H1 (cell line): ENCODE measurements at regions not wholly inside any gene's neighbourhood (a gene's known extent, or its start where the extent isn't known, plus 50 kb on each side); places are given as distances from the start of the nearest gene placed in this dataset.

Source experiments
- CTCF ChIA-PET: fragments of 300-600 bp; sonication (Branson Sonifier 250); formaldehyde crosslinking; loops from one replicate; lab custom pipeline; 2021; ENCODE audit not compliant: partially characterized antibody; lab: Charles Lee
- POLR2A ChIA-PET: fragments of 300-600 bp; sonication (Branson Sonifier 250); formaldehyde crosslinking; loops from one replicate; lab custom pipeline; 2021; ENCODE audit warnings: inconsistent platforms; ENCODE audit not compliant: partially characterized antibody; lab: Charles Lee
- DNase-seq, 2 experiments: peaks; one replicate each; pipeline versions ENCODE4 v3.0.0 to v3.0.0-alpha.2; 2010 to 2022; ENCODE audit warnings: low spot score in 2 of 2, low read depth in 1 of 2, mixed read lengths in 1 of 2
- FAIRE-seq: peaks from 2 replicates; lab custom pipeline; 2011; peaks lifted over from hg19 to GRCh38; lab: Jason Lieb, UNC
- H2AFZ ChIP-seq: 2 replicates; pipeline ENCODE4 v1.8.1; 2012; ENCODE audit warnings: low read length, inconsistent platforms
- H2AK5ac ChIP-seq: 2 replicates; pipeline ENCODE4 v1.6.1; 2013; ENCODE audit warnings: low read depth, low read length
- H2BK120ac ChIP-seq: replicated peaks from 2 replicates; pipeline ENCODE3; 2013; ENCODE audit warnings: low read depth, low read length, inconsistent platforms
- H2BK12ac ChIP-seq: 2 replicates; pipeline ENCODE4 v1.6.1; 2013; ENCODE audit warnings: low read depth, low read length
- H2BK15ac ChIP-seq: 2 replicates; pipeline ENCODE4 v1.6.1; 2013; ENCODE audit warnings: low read length
- H2BK20ac ChIP-seq: 2 replicates; pipeline ENCODE4 v1.6.1; 2013; ENCODE audit warnings: low read length
- H2BK5ac ChIP-seq: 2 replicates; pipeline ENCODE4 v1.6.1; 2013; ENCODE audit warnings: low read depth, low read length
- H3K14ac ChIP-seq: 2 replicates; pipeline ENCODE4 v1.6.1; 2013; ENCODE audit warnings: inconsistent platforms; ENCODE audit not compliant: insufficient read length
- H3K18ac ChIP-seq: 2 replicates; pipeline ENCODE4 v1.6.1; 2013; ENCODE audit warnings: low read length; ENCODE audit errors: extremely low read depth
- H3K23ac ChIP-seq: 2 replicates; pipeline ENCODE4 v1.6.1; 2013; ENCODE audit warnings: inconsistent platforms; ENCODE audit not compliant: insufficient read length
- H3K23me2 ChIP-seq: 2 replicates; pipeline ENCODE4 v1.6.1; 2013; ENCODE audit warnings: low read depth, low read length
- H3K27ac ChIP-seq: 2 replicates; pipeline ENCODE4 v1.6.1; 2011; ENCODE audit warnings: low read depth, low read length, inconsistent platforms
- H3K27me3 ChIP-seq, 4 experiments: replicated peaks in 1 of 4; 1 replicate in 1 of 4; 2 replicates in 3 of 4; pipeline versions ENCODE4 v1.6.1 to v1.8.1; 2011 to 2013; ENCODE audit warnings: low read length in 3 of 4, mild to moderate bottlenecking in 3 of 4, inconsistent platforms in 2 of 4, mixed read lengths in 2 of 4, moderate library complexity in 1 of 4; ENCODE audit not compliant: control insufficient read depth in 3 of 4, insufficient read depth in 3 of 4; ENCODE audit errors: extremely low read depth in 1 of 4
- H3K36me3 ChIP-seq, 4 experiments: 2 replicates each; pipeline versions ENCODE4 v1.6.1 to v1.8.1; 2011 to 2013; ENCODE audit warnings: mild to moderate bottlenecking in 4 of 4, low read length in 3 of 4, moderate library complexity in 2 of 4, control low read depth in 1 of 4, inconsistent platforms in 1 of 4; ENCODE audit not compliant: insufficient read depth in 4 of 4, control insufficient read depth in 2 of 4
- H3K4ac ChIP-seq: replicated peaks from 2 replicates; pipeline ENCODE3; 2013; ENCODE audit warnings: low read length, low read depth, mixed read lengths, inconsistent platforms; ENCODE audit not compliant: insufficient read length
- H3K4me1 ChIP-seq, 4 experiments: replicated peaks in 1 of 4; 1 replicate in 1 of 4; 2 replicates in 3 of 4; pipeline versions ENCODE4 v1.6.1 to v1.8.1; 2011 to 2013; ENCODE audit warnings: low read length in 3 of 4, inconsistent platforms in 2 of 4, mixed read lengths in 1 of 4; ENCODE audit not compliant: insufficient read depth in 4 of 4, control insufficient read depth in 3 of 4
- H3K4me2 ChIP-seq, 2 experiments: 2 replicates each; pipeline versions ENCODE4 v1.6.1 to v1.8.1; 2011 to 2013; ENCODE audit warnings: low read depth in 2 of 2, low read length in 2 of 2, control low read depth in 1 of 2, inconsistent platforms in 1 of 2, mild to moderate bottlenecking in 1 of 2; ENCODE audit not compliant: insufficient read depth in 1 of 2
- H3K4me3 ChIP-seq, 4 experiments: fragments of 200-600, 300-600 bp in 1 of 4; sonication (generic), shearing (Covaris generic), sonication (Bioruptor Twin) in 1 of 4; 2 replicates each; pipeline versions ENCODE4 v1.5.1 to v1.8.1; 2011 to 2016; ENCODE audit warnings: low read length in 4 of 4, low read depth in 3 of 4, control low read depth in 2 of 4, inconsistent platforms in 2 of 4, mild to moderate bottlenecking in 2 of 4, mixed read lengths in 1 of 4, moderate library complexity in 1 of 4; ENCODE audit not compliant: insufficient read depth in 2 of 4; ENCODE audit errors: extremely low read depth in 1 of 4
- H3K56ac ChIP-seq: replicated peaks from 2 replicates; pipeline ENCODE3; 2013; ENCODE audit warnings: low read depth, mild to moderate bottlenecking, mixed read lengths, low read length, inconsistent platforms; ENCODE audit not compliant: insufficient read length
- H3K79me1 ChIP-seq: 2 replicates; pipeline ENCODE4 v1.6.1; 2013; ENCODE audit warnings: low read depth, low read length, control low read depth
- H3K79me2 ChIP-seq, 2 experiments: 2 replicates each; pipeline versions ENCODE4 v1.6.1 to v1.8.1; 2012 to 2013; ENCODE audit warnings: low read length in 2 of 2, mild to moderate bottlenecking in 2 of 2, inconsistent platforms in 1 of 2; ENCODE audit not compliant: insufficient read depth in 2 of 2, control insufficient read depth in 1 of 2
- H3K9ac ChIP-seq, 4 experiments: replicated peaks in 1 of 4; 1 replicate in 1 of 4; 2 replicates in 3 of 4; pipeline versions ENCODE4 v1.6.1 to v1.8.1; 2011 to 2013; ENCODE audit warnings: low read depth in 3 of 4, low read length in 3 of 4, control low read depth in 2 of 4, mild to moderate bottlenecking in 2 of 4, moderate library complexity in 2 of 4, inconsistent platforms in 1 of 4; ENCODE audit errors: extremely low read depth in 1 of 4
- H3K9me3 ChIP-seq, 2 experiments: 2 replicates each; pipeline versions ENCODE4 v1.6.1 to v1.8.1; 2012 to 2013; ENCODE audit warnings: mild to moderate bottlenecking in 2 of 2, moderate library complexity in 2 of 2, control low read depth in 1 of 2, inconsistent platforms in 1 of 2, low read depth in 1 of 2, low read length in 1 of 2, mixed read lengths in 1 of 2; ENCODE audit not compliant: insufficient read depth in 2 of 2
- H4K20me1 ChIP-seq, 2 experiments: replicated peaks in 1 of 2; 2 replicates each; pipeline versions ENCODE3 to v1.8.1; 2011 to 2013; ENCODE audit warnings: inconsistent platforms in 2 of 2, low read length in 2 of 2, mild to moderate bottlenecking in 1 of 2; ENCODE audit not compliant: insufficient read depth in 2 of 2, control insufficient read depth in 1 of 2
- H4K5ac ChIP-seq: 2 replicates; pipeline ENCODE4 v1.6.1; 2013; ENCODE audit warnings: low read length, low read depth, mixed read lengths, inconsistent platforms; ENCODE audit not compliant: insufficient read length
- H4K8ac ChIP-seq: 2 replicates; pipeline ENCODE4 v1.8.0; 2013; ENCODE audit warnings: mild to moderate bottlenecking, moderate library complexity, low read length, inconsistent platforms; ENCODE audit not compliant: insufficient read depth; ENCODE audit errors: extremely low read depth
- H4K91ac ChIP-seq: replicated peaks from 2 replicates; pipeline ENCODE3; 2013; ENCODE audit warnings: low read length, mixed read lengths, inconsistent platforms; ENCODE audit not compliant: insufficient read length
- BACH1 ChIP-seq: IDR thresholded peaks from 2 replicates; pipeline ENCODE4 v1.6.1; 2012; ENCODE audit warnings: low read length, improper control_type of control experiment
- CHD1 ChIP-seq: IDR thresholded peaks from 2 replicates; pipeline ENCODE4 v1.6.1; 2012; ENCODE audit warnings: low read depth, low read length, improper control_type of control experiment
- CREB1 ChIP-seq: IDR thresholded peaks from 2 replicates; pipeline ENCODE4 v1.6.1; 2012; ENCODE audit warnings: inconsistent platforms
- E2F6 ChIP-seq: IDR thresholded peaks from 2 replicates; pipeline ENCODE4 v1.6.1; 2012; ENCODE audit warnings: inconsistent platforms
- GABPA ChIP-seq: IDR thresholded peaks from 2 replicates; pipeline ENCODE4 v1.6.1; 2011; ENCODE audit warnings: mild to moderate bottlenecking, low read length, moderate library complexity, borderline replicate concordance; ENCODE audit not compliant: insufficient read depth
- KDM1A ChIP-seq: fragments of 200-600, 300-600 bp; sonication (generic); IDR thresholded peaks from 2 replicates; pipeline ENCODE4 v1.7.1; 2016; ENCODE audit warnings: mild to moderate bottlenecking, low read length, borderline replicate concordance
- MAFK ChIP-seq: IDR thresholded peaks from 2 replicates; pipeline ENCODE4 v1.6.1; 2012; ENCODE audit warnings: low read depth, mild to moderate bottlenecking, improper control_type of control experiment, low read length
- NRF1 ChIP-seq: IDR thresholded peaks from 2 replicates; pipeline ENCODE4 v1.6.1; 2011; ENCODE audit warnings: mild to moderate bottlenecking, low read depth, low read length, improper control_type of control experiment
- POLR2A ChIP-seq, 2 experiments: IDR thresholded peaks; 1 replicate in 1 of 2; 2 replicates in 1 of 2; pipeline ENCODE4 v1.6.1; 2011; ENCODE audit warnings: low read depth in 2 of 2, low read length in 2 of 2, mild to moderate bottlenecking in 2 of 2; ENCODE audit errors: control extremely low read depth in 1 of 2
- RAD21 ChIP-seq, 2 experiments: IDR thresholded peaks in 1 of 2; conservative IDR thresholded peaks in 1 of 2; 2 replicates each; pipeline ENCODE4 v1.6.1; 2011; ENCODE audit warnings: low read depth in 2 of 2, low read length in 2 of 2, improper control_type of control experiment in 1 of 2, inconsistent platforms in 1 of 2, mild to moderate bottlenecking in 1 of 2, moderate library complexity in 1 of 2
- SIX5 ChIP-seq: IDR thresholded peaks from 2 replicates; pipeline ENCODE4 v1.6.1; 2011; ENCODE audit warnings: mild to moderate bottlenecking, low read depth, low read length
- SP1 ChIP-seq: IDR thresholded peaks from 2 replicates; pipeline ENCODE4 v1.6.1; 2011; ENCODE audit warnings: low read depth, low read length
- SRF ChIP-seq: IDR thresholded peaks from 2 replicates; pipeline ENCODE4 v1.6.1; 2011; ENCODE audit warnings: mild to moderate bottlenecking, low read depth, low read length, moderate library complexity
- TF ChIP-seq, protein P1 (sequence below): IDR thresholded peaks from 2 replicates; pipeline ENCODE4 v1.6.1; 2012; ENCODE audit warnings: low read length, inconsistent platforms

DNA sequence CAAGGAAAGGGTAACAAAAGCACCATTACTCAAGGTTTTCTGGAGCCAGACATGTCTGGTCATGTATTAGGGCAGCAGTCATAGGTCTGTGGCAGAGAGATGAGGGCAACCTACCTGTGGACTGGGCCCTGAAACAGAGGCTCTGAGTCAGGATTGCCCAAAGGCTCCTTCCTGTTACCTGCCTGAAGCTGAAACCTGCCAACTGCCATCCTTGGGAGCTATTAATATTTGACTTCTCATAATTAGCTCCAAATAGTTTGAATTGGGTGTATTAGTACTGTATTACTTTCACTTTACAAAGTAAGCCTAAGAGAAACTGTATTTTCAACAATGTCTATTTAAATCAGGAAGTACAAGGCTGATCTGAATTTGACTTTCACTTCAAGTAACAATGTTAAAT, 72.0 kb upstream of the TBX18 start:
- ChIA-PET POLR2A (no interaction called here), CTCF (interaction anchor here (0.7 kb wide), 1 partner anchor 291 kb away, joined by 3 read pairs; no protein-coding TSS in a partner anchor)
- Histone ChIP-seq H2BK120ac (no peak overlapping the region), H2BK5ac (no peak overlapping the region), H2AK5ac (no peak overlapping the region), H3K79me2 (no peaks in the 10 kb centered on the region), H3K79me1 (no peaks in the 10 kb centered on the region), H3K4ac (no peak overlapping the region), H3K23me2 (no peaks in the 10 kb centered on the region), H3K4me2 (no peak overlapping the region), H3K27me3 (no peaks in the 10 kb centered on the region), H4K20me1 (no peaks in the 10 kb centered on the region), H4K8ac (no peak overlapping the region), H3K14ac (no peak overlapping the region), H3K36me3 (no peaks in the 10 kb centered on the region), H2BK12ac (no peak overlapping the region), H3K56ac (no peak overlapping the region), H3K4me1 (no peaks in the 10 kb centered on the region), H3K23ac (no peak overlapping the region), H2BK15ac (no peak overlapping the region), H3K4me3 (no peak overlapping the region), H4K5ac (no peak overlapping the region), H2AFZ (peak overlapping the region; percentile 95), H3K27ac (no peak overlapping the region), H3K9me3 (peaks cover 6 to 11% of the 10 kb centered on the region in 2 experiments; a peak in 3 of 4 replicates), H3K18ac (no peak overlapping the region), H2BK20ac (no peak overlapping the region), H4K91ac (no peak overlapping the region), H3K9ac (no peak overlapping the region)
- no peak for FAIRE-seq
- DNase-seq: no peak
- no peak for TF ChIP-seq NRF1
- TF ChIP-seq SIX5: no peak
- TF ChIP-seq SRF: no peak
- TF ChIP-seq GABPA: no peak
- no peak for TF ChIP-seq MAFK
- no peak for TF ChIP-seq E2F6
- TF ChIP-seq POLR2A (IDR thresholded peaks at IDR 0.05; ENCODE audit: control extremely low read depth in 1 of 2, low read depth in 2 of 2, low read length in 2 of 2): no peak
- TF ChIP-seq, protein P1, sequence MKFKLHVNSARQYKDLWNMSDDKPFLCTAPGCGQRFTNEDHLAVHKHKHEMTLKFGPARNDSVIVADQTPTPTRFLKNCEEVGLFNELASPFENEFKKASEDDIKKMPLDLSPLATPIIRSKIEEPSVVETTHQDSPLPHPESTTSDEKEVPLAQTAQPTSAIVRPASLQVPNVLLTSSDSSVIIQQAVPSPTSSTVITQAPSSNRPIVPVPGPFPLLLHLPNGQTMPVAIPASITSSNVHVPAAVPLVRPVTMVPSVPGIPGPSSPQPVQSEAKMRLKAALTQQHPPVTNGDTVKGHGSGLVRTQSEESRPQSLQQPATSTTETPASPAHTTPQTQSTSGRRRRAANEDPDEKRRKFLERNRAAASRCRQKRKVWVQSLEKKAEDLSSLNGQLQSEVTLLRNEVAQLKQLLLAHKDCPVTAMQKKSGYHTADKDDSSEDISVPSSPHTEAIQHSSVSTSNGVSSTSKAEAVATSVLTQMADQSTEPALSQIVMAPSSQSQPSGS: no peak
- no peak for TF ChIP-seq RAD21 (IDR thresholded peaks at IDR 0.05 in 1 of 2, conservative IDR thresholded peaks at IDR 0.05 in 1 of 2; ENCODE audit: low read depth in 2 of 2, low read length in 2 of 2)
- no peak for TF ChIP-seq CREB1
- TF ChIP-seq KDM1A: no peak
- TF ChIP-seq CHD1: no peak
- TF ChIP-seq BACH1: no peak
- no peak for TF ChIP-seq SP1
